A673 (cell line): ENCODE measurements at regions not wholly inside any gene's neighbourhood (a gene's known extent, or its start where the extent isn't known, plus 50 kb on each side); places are given as distances from the start of the nearest gene placed in this dataset.

ENCODE experiments used
- EZH2 ChIP-seq: fragments of 200-600 bp; sonication (generic); IDR thresholded peaks from 2 replicates; pipeline ENCODE4 v1.6.1; 2017; ENCODE audit warnings: borderline replicate concordance, low read depth, mild to moderate bottlenecking, mixed read lengths, antibody characterized with exemption, low read length; ENCODE audit not compliant: poor library complexity, severe bottlenecking
- TF ChIP-seq, protein P1 (sequence below): fragments of 300-800, 200-600 bp; sonication (generic); conservative IDR thresholded peaks from 2 replicates; pipeline ENCODE4 v1.5.1; 2017; ENCODE audit warnings: low read depth, mild to moderate bottlenecking, antibody characterized with exemption, low read length, moderate library complexity, mixed read lengths

DNA sequence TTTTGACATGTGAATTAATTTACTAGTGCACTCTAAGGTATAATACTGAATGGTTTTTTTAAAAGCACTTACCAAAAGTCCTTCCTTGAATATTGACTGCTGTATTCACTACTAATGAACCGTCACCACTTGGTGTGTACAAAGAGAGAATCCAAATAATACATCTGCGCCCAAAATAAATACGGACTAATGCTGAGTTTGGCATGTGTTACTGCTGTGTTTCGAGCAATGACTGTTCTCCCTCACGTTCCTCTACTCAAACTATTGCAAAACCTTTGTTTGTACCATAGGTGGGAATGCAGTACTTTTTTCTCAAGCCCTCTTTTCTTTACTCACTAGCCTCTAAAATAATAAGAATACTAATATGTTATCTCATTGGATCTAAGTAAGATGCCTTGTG, 305.5 kb downstream of the QKI start:
- no peak for TF ChIP-seq EZH2
- TF ChIP-seq, protein P1, sequence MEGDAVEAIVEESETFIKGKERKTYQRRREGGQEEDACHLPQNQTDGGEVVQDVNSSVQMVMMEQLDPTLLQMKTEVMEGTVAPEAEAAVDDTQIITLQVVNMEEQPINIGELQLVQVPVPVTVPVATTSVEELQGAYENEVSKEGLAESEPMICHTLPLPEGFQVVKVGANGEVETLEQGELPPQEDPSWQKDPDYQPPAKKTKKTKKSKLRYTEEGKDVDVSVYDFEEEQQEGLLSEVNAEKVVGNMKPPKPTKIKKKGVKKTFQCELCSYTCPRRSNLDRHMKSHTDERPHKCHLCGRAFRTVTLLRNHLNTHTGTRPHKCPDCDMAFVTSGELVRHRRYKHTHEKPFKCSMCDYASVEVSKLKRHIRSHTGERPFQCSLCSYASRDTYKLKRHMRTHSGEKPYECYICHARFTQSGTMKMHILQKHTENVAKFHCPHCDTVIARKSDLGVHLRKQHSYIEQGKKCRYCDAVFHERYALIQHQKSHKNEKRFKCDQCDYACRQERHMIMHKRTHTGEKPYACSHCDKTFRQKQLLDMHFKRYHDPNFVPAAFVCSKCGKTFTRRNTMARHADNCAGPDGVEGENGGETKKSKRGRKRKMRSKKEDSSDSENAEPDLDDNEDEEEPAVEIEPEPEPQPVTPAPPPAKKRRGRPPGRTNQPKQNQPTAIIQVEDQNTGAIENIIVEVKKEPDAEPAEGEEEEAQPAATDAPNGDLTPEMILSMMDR: no peak
